GM19468 (cell line): ENCODE measurements at regions not wholly inside any gene's neighbourhood (a gene's known extent, or its start where the extent isn't known, plus 50 kb on each side); places are given as distances from the start of the nearest gene placed in this dataset.
"Not testable (repeated sequence)": the region's sequence is repeated elsewhere in the genome, so short reads cannot be mapped to it uniquely, and the experiment has no call there.

Experiments used
- ATAC-seq: cut with Tn5 transposase; IDR thresholded peaks from one replicate; pipeline ENCODE4 v1.9.1; 2021; ENCODE audit warnings: mild to moderate bottlenecking, moderate library complexity, moderate number of reproducible peaks; ENCODE audit not compliant: unreplicated experiment; ENCODE audit errors: extremely low read depth

DNA sequence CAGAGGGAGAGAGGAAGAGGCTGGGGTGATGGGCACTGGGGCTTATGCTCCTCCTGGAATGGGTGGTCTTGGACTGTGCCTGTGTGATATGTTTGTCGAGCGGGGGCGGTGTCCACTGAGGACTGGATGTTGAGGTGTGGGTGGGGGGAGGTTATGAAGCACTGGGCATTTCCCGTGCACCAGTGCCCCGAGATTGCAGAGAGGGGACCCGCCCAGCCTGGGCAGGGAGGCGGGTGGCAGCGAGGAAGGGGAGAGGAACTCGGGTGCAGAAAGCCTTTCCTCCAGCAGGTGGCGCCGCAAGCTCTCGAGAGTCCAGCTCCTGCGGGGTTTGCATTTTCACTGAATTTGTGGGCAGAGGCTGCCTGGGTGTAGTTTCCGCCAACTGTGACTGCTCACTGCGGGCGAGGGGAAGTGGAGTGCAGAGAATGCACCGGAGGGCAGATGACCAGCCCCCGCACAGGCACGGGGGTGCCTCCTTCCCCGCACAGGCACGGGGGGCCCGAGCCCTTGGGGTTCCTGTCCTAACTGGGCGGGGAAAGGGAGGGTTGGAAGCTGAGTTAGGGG, 190.6 kb downstream of the SEC14L1 start:
- ATAC-seq, result peak; percentile 28

DNA sequence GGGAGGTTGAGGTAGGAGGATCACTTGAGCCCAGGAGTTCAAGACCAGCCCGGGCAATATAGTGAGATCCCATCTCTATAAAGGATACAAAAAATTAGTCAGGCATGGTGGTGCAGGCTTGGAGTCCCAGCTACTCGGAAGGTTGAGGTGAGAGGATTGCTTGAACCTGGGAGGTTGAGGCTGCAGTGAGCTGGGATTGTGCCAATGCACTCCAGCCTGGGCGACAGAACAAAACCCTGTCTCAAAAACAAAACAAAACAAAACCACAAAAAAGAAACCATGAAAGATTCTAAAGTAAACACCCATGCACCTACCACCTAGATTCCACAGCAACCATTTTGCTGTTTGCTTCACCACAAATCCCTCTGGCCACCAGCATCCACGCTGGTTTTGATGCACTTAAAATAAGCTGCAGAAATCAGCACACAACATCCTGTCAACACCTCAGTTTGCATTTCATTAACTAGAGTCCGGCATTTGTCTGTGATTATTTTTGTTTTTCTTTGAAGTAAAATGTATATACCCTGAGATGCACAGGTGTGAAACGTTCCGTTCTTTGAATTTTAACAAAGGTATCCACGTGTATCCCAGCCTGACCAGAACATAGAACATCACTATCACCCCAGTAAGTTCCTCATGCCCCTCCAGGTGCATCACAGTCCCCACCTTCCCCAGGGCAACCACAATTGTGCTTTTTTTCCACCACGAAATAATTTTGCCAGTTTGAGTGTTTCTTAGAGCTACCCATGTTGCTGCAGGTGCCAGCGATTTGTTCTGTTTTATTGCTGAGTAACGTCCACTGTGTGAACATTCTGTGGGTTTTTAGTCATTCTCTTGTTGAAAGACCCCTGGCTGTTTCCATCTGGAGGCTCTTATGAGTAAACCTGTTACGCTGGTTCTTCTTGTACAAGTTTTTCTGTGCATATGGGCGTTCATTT, 191.5 kb downstream of the SEC14L1 start:
- no peak for ATAC-seq

DNA sequence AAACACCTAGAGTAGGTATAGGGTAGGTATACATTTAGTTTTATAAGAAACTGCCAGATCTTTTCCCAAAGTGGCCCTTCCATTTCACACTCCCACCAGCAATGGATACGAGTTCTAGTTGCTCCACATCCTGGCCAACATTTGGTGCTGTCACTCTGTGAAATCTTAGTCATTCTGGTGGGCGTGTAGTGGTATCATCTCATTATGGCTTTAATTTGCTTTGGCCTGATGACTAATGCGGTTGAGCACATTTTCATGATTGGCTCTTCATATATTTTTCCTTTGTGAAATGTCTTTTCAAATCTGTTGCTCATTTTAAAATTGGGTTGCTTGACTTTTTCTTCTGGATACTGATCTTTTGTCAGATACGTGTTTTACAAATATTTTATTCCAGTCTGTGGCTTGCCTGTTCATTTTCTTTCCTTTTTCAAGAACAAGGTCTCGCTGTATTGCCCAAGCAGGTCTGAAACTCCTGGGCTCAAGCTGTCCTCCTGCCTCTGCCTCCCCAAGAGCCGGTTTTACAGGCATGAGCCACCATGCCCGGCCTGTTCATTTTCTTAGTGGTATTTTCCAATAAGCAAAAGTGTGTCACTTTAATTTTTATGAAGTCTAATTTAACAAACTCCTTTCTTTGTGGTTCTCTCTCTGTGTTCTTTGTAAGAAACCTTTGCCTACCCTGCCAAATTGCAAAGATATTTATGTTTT, 192.4 kb downstream of the SEC14L1 start:
- no peak for ATAC-seq

DNA sequence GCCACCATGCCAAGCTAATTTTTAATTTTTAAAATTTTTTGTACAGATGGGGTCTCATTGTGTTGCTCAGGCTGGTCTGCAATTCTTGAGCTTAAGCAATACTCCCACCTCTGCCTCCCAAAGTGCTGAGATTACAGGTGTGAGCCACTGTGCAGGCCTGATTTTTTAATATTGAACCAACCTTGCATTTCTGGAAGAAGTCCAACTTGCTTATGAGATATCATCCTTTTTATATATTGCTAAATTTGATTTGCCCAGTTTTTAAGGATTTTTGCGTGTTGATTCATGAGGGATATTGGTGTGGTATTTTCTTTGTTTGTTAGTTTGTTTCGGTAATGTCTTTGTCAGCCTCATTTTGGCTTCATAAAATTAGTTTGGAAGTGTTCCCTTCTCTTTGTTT, 196.4 kb downstream of the SEC14L1 start:
- no peak for ATAC-seq

DNA sequence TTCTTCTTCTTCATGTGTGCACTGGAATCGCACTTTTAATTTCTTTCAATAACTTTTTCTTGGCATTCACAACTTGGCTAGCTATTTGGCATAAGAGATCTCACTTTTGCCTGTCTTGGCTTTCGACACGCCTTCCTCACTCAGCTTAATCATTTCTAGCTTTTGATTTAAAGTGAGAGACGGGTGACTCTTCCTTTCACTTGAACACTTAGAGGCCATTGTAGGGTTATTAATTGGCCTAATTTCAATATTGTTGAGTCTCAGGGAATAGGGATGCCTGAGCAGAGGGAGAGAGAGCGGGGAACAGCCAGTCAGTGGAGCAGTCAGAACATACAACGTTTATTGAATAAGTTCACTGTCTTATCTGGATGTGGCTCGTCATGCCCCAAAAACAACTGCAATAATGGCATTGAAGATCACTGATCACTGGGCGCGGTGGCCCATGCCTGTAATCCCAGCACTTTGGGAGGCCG, 200.3 kb downstream of the SEC14L1 start:
- ATAC-seq, result no peak

DNA sequence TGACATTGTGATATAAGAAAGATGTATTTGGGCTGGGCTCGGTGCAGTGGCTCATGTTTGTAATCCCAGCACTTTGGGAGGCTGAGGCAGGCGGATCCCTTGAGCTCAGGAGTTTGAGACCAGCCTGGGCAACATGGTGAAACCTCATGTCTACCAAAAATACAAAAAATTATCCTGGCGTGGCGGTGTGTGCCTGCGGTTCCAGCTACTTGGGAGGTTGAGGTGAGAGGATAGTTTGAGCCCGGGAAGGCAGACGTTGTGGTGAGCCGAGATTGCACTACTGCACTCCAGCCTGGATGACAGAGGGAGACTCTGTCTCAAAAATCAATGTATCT, 201.9 kb downstream of the SEC14L1 start:
- not testable (repeated sequence) for ATAC-seq

DNA sequence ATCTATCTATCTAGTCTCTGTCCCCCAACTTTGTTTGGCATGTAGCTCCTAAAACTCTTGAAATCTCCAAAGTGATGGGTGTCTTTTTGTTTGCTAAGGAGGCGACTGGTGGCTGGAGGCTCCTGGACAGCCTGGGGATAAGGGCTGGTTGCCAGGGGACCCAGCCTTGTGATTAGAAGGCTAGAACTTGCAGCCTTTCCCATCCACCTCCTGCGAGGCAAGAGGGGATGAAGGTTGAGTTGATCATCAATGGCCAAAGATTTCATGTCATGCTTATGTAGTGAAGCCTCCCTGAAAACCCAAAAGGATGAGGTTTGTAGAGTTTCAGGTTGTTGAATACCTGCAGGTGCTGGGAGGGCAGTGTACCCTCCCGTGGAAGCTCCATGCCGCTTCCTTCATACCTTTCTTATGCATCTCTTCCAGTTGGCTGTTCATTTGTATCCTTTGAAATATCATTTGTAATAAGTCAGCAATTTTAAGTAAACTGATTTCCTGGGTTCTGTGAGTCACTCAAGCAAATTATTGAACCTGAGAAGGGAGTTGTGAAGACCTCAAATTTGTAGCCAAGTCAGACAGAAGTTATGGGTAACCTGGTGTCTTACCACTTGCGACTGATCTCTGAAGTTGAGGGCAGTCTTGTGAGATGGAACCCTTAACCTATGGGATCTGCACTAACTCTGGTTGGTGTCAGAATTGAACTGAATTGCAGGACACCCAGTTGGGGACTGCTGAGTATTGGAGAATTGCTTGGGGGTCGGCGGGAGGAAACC, 202.4 kb downstream of the SEC14L1 start:
- ATAC-seq, result no peak

DNA sequence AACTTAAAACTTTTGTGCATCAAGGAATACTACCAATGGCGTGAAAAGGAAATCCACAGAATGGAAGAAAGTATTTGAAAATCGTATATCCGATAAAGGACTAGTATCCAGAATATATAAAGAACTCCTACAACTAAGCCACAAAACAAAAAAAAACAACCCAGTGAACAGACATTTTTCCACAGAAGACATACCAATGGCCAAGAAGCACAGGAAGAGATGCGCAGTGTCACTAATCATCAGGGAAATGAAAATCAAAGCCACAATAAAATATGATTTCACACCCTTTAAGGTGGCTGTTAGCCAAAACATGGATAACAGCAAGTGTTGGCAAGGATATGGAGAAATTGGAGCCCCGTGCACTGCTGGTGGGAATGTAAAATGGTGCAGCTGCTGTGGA, 203.3 kb downstream of the SEC14L1 start:
- ATAC-seq, result no peak

DNA sequence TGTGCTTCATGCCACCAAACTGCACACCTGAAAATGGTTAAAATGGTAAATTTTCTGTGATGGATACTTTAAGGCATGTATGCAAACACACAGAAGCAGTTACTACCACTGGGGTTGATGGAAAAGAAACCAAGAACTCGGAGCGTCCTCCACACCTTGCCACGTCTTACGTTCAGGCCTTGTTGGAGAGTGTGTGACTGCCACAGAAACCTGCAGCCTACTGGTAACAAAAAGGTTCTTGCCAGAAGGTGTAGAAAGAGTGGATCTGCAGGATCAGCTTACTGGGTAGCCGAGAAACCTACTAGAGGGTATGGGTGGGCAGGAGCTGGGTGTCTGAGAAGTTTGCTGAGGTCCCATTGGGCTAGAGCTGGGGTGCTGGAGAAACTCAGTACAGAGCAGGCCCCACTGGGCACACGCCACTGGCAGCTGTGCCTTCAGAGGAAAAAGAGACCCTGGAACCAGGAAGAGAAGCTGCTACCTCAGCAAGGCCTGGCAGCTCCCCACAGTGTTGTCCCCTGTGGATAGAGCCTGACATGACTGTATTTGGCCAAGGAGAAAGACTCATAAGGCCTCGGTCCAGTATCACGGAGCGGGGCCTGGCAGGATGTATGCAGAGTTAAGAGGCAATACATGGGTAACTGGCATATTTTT, 204.6 kb downstream of the SEC14L1 start:
- ATAC-seq, result no peak

DNA sequence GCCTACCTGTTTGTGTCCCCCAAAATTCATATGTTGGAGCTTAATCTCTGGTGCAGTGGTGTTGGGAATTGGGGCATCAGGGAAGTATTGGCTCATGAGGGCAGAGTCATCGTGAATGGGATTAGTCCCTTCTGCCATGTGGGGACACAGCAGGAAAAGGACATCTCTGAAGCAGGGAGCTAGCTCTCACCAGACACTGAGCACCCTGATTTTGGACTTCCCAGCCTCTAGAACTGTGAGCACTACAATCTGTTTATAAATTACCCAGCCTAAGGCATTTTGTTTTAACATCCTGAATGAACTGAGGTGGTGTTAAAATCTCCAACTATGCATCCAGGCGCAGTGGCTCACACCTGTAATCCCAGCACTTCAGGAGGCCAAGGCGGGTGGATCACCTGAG, 206.0 kb downstream of the SEC14L1 start:
- no peak for ATAC-seq

DNA sequence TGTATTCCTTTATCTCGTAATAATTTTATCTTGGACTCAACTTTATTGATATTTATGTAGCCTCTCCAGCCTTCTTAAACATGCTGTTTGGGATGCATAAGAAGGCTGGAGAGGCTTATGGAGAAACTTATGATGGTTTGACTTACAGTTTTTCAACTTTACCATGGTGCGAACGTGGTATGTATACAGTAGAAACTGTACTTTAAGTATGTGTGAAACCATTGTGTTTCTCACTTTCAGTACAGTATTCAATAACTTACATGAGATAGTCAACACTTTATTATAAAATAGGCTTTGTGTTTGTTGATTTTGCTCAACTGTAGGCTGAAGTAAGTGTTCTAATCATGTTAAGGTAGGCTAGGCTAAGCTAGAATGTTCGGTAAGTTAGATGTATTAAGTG, 206.8 kb downstream of the SEC14L1 start:
- no peak for ATAC-seq

DNA sequence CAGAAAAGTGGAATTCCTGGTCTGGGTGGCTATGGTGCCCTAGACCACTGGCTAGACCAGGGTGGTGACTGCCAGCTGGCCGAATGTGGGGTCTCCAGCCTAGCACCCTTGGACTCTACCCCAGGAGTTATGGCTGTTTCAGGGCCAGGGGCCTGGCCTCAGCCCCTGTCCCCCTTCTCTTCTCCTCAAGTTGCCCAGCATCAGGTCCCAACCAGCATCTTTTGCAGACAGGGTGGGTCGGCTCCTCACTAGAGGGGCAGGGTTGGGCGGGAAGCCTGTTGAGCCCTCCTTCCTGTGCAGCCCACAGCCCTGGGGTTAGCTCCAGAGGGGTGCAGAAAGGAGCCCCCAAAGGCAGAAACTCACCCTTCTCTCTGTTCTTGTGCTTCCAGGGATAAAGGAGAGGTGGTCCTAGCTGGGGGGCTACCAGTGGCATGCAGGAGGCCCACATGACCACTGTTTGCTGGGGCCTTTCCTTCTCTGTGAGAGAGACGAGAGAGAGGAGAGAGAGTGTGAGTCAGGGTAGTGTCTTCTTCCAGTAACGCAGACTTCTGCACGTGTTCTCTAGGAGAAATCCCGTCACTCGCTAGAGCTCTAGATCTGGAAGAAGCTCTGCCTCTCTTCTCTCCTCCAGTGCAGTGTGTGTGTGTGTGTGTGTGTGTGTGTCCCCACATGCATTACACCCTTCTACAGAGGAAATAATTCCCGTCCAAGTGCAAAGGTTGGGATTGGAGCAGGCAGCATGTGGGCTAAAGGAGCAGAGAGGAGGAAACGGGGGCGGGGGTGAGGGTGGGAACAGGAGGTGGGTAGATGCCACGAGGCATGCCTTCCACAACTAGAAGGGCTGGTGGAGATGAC, 209.4 kb downstream of the SEC14L1 start:
- ATAC-seq, result no peak

DNA sequence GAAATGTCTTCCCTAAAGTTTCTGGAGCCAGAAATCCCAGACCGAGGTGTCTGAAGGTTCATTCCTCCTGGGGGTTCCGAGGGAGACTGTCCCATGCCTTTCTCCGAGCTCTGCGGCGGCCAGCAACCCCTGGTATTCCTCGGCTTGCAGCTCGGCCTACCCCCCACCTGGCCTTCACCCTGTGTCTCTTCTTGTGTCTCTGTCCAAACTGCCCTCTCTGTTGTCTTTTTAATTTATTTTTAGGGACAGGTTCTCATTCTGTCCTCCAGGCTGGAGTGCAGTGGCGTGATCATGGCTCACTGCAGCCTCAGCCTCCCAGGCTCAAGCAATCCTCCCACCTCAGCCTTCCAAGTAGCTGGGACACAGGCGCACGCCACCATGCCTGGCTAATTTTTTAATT, 211.7 kb downstream of the SEC14L1 start:
- no peak for ATAC-seq

DNA sequence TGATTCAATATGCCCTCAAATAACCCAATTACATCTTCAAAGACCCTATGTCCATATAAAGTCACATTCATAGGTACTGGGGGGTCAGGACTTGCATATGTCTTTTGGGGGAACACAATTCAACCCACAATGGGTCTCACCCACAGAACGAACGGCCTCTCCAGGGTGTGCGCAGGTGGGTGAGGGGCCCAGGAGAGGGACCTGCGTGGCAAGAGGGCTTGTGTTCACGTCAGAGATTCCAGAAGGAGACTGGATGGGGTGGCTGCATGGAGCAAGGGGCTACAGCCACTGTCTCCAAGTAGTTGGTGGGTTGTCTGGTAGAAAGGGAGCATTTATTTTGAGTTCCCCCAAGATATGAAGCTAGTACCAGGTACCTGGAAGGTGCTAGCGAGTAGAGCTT, 212.2 kb downstream of the SEC14L1 start:
- no peak for ATAC-seq

DNA sequence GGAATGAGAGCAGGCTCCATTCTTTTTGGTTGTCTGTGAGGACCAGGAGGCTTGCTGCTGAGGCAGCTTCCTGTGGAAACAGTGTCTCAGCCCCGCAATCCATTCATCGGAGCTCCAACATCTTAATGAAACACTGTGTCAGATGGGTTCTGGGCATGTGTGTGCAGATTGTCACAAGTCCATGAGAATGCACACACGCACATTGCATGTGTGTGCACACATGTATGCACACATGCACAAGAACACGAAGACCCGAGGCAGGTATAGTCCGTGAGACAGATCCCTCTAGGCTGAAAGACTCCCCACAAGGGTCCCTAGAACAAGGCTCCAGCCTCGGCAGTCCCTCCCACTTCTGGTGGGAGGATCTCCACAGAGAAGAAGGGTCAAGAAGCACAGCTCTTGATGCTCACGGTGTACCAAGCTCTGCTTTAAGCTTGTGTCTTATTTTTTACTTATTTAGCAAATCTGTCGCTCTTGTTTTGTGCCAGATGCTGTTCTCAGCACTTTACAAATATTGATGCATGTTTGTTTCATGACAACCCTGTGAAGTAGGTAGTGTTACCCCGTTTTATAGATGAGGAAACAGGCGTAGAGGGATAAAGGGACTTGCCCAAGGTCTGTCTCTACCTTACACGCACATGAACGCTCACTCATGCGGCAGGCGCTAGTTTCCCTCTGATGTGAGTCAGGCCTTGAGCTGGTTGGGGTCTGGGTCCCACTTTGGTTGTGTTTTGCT, 213.1 kb downstream of the SEC14L1 start:
- no peak for ATAC-seq

DNA sequence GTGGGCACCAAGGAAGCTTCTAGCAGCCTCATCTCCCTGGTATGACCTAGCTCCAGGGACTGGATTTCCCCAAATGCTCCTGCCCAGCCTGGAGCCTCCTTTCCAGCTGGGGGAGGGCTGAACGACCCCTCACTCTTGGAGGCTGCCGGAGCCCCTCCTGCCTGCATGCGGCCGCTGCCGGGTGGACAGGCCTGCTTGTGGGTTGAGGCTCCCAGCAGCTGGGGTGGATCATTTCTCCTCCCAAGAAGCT, 213.6 kb downstream of the SEC14L1 start:
- ATAC-seq, result no peak

DNA sequence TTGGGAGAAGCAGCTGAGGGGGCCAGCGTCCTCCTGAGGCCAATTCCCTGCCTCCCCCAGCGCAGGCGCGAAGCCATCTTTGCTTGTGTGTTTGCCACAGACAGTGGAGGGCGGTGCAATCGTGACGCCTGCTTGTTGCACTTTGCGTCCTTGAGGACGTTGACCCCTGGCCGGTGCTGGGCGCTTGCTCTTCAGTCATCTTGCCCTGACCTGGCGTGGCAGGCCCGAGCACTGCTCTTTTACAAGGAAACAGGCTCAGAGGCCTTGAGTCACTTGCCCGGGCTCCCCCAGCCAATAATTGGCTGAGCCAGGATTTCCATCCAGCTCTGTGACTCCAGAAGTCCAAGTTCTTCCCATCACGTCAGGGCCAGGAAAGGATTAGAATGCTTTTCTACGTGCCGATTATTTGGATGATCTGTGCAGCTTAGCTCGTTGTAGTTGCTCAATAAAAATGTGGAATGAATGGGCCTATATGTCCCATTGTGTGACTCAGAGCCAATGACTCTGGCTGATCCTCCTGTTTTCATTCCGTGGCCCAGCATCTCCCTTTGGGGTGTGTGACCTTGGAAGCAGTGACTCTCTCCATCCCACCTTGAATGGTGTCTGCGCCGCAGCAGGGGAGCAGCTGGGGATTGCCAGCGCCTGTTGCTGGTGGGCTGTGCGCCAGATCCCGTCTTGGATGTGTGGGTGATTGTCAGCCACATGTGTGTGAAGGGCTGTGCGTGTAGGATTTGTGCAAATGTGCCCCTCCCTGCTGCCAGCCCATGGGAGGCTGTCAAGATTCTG, 214.1 kb downstream of the SEC14L1 start:
- ATAC-seq, result no peak

DNA sequence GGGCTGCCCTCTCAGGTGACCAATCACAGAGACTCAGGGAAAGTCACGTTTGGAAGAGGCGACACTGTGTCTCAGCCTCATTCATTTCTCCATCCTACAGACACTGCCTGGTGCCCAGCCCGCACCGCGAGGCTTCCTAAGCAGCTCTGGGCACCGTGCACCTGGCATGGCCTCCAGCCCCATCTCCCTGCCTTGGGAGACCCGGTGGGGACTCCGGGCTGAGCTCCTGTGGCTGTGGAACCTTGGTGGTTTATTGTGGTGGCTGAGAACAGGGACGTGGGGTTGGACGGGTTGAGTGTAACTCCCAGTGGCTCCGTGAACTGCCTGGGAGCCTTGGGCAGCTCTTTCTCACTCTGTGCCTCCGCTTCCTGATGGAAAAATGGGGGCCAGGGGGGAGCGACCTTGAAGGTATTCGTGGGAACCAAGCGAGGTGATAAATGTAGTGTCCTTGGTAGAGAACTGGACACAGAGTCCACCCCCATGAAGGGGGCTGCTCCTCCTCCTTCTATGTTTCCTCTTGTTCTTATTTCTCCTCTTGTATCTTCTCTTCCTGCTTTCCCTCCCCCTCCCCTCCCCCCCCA, 215.4 kb downstream of the SEC14L1 start:
- no peak for ATAC-seq
